Right ventricle myocardium superior (tissue), 1 donor: ENCODE measurements at regions not wholly inside any gene's neighbourhood (a gene's known extent, or its start where the extent isn't known, plus 50 kb on each side); places are given as distances from the start of the nearest gene placed in this dataset.
"Not testable (repeated sequence)": the region's sequence is repeated elsewhere in the genome, so short reads cannot be mapped to it uniquely, and the experiment has no call there.

Source experiments
- ATAC-seq: fragments of 200-7000 bp; cut with Tn5 transposase; one replicate; pipeline ENCODE4 v1.9.1; 2020; ENCODE audit warnings: mild to moderate bottlenecking; ENCODE audit not compliant: poor library complexity
- DNase-seq: peaks from one replicate; pipeline ENCODE4 v3.0.0-alpha.2; 2020
- intact Hi-C: fragments of 100-400 bp; cut with DNase I; formaldehyde crosslinking; loops from one replicate; pipeline ENCODE4 v1.11.2; 2022
- donor health status: DM: no; HTN: yes; CAD: no; lungs with severe emphysema.

- ATAC-seq: no peak
Measured at GRCh38 chr5:29015523-29015922, 1977.1 kb upstream of the CDH9 start.

GRCh38 chr5:29005386-29005785, 1967.0 kb upstream of the CDH9 start:
- no peak for ATAC-seq
- intact Hi-C loops: no loop called here
- DNase-seq: no peak

More at GRCh38 chr5:29015523-29015922, 1977.1 kb upstream of the CDH9 start:
- DNase-seq: no peak
- intact Hi-C loops: no loop called here

- DNase-seq (no peak), ATAC-seq (no peak)
- intact Hi-C loops: no loop called here
Measured at GRCh38 chr5:29002481-29002880, 1964.1 kb upstream of the CDH9 start.

GRCh38 chr5:29001666-29002065, 1963.3 kb upstream of the CDH9 start:
- ATAC-seq: no peak
- intact Hi-C loops: no loop called here
- no peak for DNase-seq

GRCh38 chr5:28984639-28985038, 1946.3 kb upstream of the CDH9 start:
- DNase-seq (no peak), ATAC-seq (no peak)
- intact Hi-C loops: no loop called here

GRCh38 chr5:28975508-28975907, 1937.1 kb upstream of the CDH9 start:
- no peak for DNase-seq
- ATAC-seq: no peak
- intact Hi-C loops: no loop called here

GRCh38 chr5:28967848-28968247, 1929.5 kb upstream of the CDH9 start:
- no peak for DNase-seq
- intact Hi-C loops: no loop called here
- ATAC-seq: no peak

- no peak for ATAC-seq
- intact Hi-C loops: no loop called here
Measured at GRCh38 chr5:28961816-28962215, 1923.4 kb upstream of the CDH9 start.

GRCh38 chr5:28958581-28958980, 1920.2 kb upstream of the CDH9 start:
- intact Hi-C loops: no loop called here
- no peak for DNase-seq
- no peak for ATAC-seq

More at GRCh38 chr5:28961816-28962215, 1923.4 kb upstream of the CDH9 start:
- no peak for DNase-seq

GRCh38 chr5:28957450-28957849, 1919.1 kb upstream of the CDH9 start:
- no peak for ATAC-seq
- no peak for DNase-seq
- intact Hi-C loops: no loop called here

GRCh38 chr5:28954074-28954473, 1915.7 kb upstream of the CDH9 start:
- ATAC-seq: no peak
- intact Hi-C loops: no loop called here
- DNase-seq: no peak

- intact Hi-C loops: no loop called here
- DNase-seq (no peak), ATAC-seq (no peak)
Measured at GRCh38 chr5:28947865-28948264, 1909.5 kb upstream of the CDH9 start.

GRCh38 chr5:28945859-28946258, 1907.5 kb upstream of the CDH9 start:
- ATAC-seq (no peak), DNase-seq (no peak)
- intact Hi-C loops: no loop called here

- intact Hi-C loops, DNase-seq, ATAC-seq: not testable (repeated sequence)
Measured at GRCh38 chr5:28929366-28929765, 1891.0 kb upstream of the CDH9 start.

GRCh38 chr5:28928327-28928790, 1890.0 kb upstream of the CDH9 start:
- DNase-seq, intact Hi-C loops: not testable (repeated sequence)

GRCh38 chr5:28927559-28928326, 1889.4 kb upstream of the CDH9 start:
- ATAC-seq (no peak), DNase-seq (no peak)

More at GRCh38 chr5:28928327-28928790, 1890.0 kb upstream of the CDH9 start:
- ATAC-seq: not testable (repeated sequence)

GRCh38 chr5:28926422-28926821, 1888.0 kb upstream of the CDH9 start:
- no peak for ATAC-seq
- DNase-seq: no peak
- intact Hi-C loops: no loop called here

More at GRCh38 chr5:28927559-28928326, 1889.4 kb upstream of the CDH9 start:
- intact Hi-C loops: no loop called here

- intact Hi-C loops: no loop called here
- DNase-seq (no peak), ATAC-seq (no peak)
Measured at GRCh38 chr5:28917631-28918030, 1879.2 kb upstream of the CDH9 start.

- DNase-seq (no peak), ATAC-seq (no peak)
- intact Hi-C loops: no loop called here
Measured at GRCh38 chr5:28914297-28914696, 1875.9 kb upstream of the CDH9 start.

- intact Hi-C loops: no loop called here
- ATAC-seq (no peak), DNase-seq (no peak)
Measured at GRCh38 chr5:28903643-28904042, 1865.3 kb upstream of the CDH9 start.

- no peak for ATAC-seq
- intact Hi-C loops: no loop called here
- DNase-seq: no peak
Measured at GRCh38 chr5:28896949-28897348, 1858.6 kb upstream of the CDH9 start.
